ENCODE measurements at regions not wholly inside any gene's neighbourhood (a gene's known extent, or its start where the extent isn't known, plus 50 kb on each side); places are given as distances from the start of the nearest gene placed in this dataset.

DNA sequence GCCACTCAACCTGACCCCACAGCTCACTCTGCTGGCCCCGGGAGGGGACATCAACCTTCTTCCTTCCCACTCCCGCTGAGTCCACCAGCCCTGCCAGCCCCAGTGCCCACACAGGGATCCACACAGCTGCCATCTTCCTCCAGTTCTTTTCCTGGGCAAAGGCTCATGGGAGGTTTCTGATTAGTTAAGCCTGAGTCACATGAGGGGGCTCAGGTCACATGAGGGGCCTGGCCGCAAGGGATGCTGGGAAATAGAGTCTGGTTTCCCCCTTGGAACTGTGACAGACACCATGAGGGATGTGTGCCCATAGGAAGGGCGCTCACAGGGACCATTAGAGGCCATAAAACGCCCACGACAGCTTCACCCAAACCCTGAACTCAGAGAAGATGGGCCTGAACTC, 228.7 kb upstream of the SFSWAP start:
- CTCF ChIA-PET, result no interaction called here
- POLR2A ChIA-PET, result no interaction called here
- DNase-seq (ENCODE audit: extremely low spot score), result no peak
- TF ChIP-seq NFRKB (IDR thresholded peaks at IDR 0.05), result no peak
- TF ChIP-seq SUZ12 (IDR thresholded peaks at IDR 0.05), result no peak
- no peak for TF ChIP-seq FOXA1 (IDR thresholded peaks at IDR 0.05)
- no peak for TF ChIP-seq TARDBP (IDR thresholded peaks at IDR 0.05)
- TF ChIP-seq PKNOX1 (IDR thresholded peaks at IDR 0.05), result no peak
- TF ChIP-seq BHLHE40 (IDR thresholded peaks at IDR 0.05; ENCODE audit: borderline replicate concordance), result no peak
- no peak for TF ChIP-seq ZNF384 (IDR thresholded peaks at IDR 0.05)
- no peak for TF ChIP-seq HDGF (IDR thresholded peaks at IDR 0.05; ENCODE audit: borderline replicate concordance)
- TF ChIP-seq FOXK2 (IDR thresholded peaks at IDR 0.05), result no peak

GRCh38 chr12:131482686-131483085, 228.2 kb upstream of the SFSWAP start:
- no peak for DNase-seq (ENCODE audit: extremely low spot score)
- TF ChIP-seq ARNT (IDR thresholded peaks at IDR 0.05) (no peak), FOXM1 (IDR thresholded peaks at IDR 0.05; ENCODE audit: borderline replicate concordance) (no peak), NFRKB (IDR thresholded peaks at IDR 0.05) (no peak), SUZ12 (IDR thresholded peaks at IDR 0.05) (no peak), L3MBTL2 (conservative IDR thresholded peaks at IDR 0.05) (no peak), ELF4 (IDR thresholded peaks at IDR 0.05) (no peak), HDGF (IDR thresholded peaks at IDR 0.05; ENCODE audit: borderline replicate concordance) (no peak), BHLHE40 (IDR thresholded peaks at IDR 0.05; ENCODE audit: borderline replicate concordance) (no peak), FOXA1 (IDR thresholded peaks at IDR 0.05) (no peak)
- CTCF ChIA-PET, result no interaction called here
- POLR2A ChIA-PET, result no interaction called here

DNA sequence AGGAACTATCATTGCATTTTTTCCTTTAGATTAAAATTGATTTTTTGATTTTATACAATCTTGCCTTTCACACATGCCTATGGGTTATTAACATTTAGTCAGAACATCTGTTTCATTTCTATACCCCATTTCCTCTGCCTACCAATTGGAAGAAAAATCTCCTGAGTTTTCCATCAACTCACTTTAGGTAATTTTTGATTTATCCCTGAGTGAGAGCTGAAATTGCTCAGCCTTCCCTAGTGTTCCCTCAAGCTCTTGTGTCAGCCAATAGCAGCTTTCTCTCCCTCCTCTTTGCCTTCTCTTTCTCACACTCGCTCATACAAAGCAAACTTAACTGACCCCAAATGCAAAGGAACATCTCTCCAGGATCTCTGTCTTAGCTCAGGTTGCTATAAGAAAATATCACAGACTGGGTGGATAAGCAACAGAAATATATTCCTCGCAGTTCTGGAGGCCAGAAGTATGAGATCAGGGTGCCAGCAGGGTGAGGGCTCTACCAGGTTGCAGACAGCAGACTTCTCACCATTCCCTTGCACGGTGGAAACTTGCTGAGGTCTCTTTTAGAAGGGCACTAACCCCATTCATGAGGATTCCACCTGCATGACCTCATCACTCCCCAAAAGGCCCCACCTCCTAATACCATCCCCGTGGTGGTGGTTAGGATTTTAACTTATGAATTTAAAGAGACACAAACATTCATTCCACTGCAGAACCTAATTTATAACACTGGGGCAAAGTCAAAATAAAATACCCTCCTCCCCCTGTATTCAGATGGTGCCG, 224.2 kb upstream of the SFSWAP start:
- TF ChIP-seq FOXK2 (IDR thresholded peaks at IDR 0.05) (no peak), ARNT (IDR thresholded peaks at IDR 0.05) (no peak), BHLHE40 (IDR thresholded peaks at IDR 0.05; ENCODE audit: borderline replicate concordance) (no peak), PKNOX1 (IDR thresholded peaks at IDR 0.05) (no peak), FOXA1 (IDR thresholded peaks at IDR 0.05) (no peak), NFRKB (IDR thresholded peaks at IDR 0.05) (no peak), CTBP1 (IDR thresholded peaks at IDR 0.05; ENCODE audit: borderline replicate concordance) (no peak), SUZ12 (IDR thresholded peaks at IDR 0.05) (no peak), TARDBP (IDR thresholded peaks at IDR 0.05) (no peak), FOXM1 (IDR thresholded peaks at IDR 0.05; ENCODE audit: borderline replicate concordance) (no peak), SP1 (IDR thresholded peaks at IDR 0.05) (no peak), ELF4 (IDR thresholded peaks at IDR 0.05) (no peak), ZNF384 (IDR thresholded peaks at IDR 0.05) (no peak), L3MBTL2 (conservative IDR thresholded peaks at IDR 0.05) (no peak), HDGF (IDR thresholded peaks at IDR 0.05; ENCODE audit: borderline replicate concordance) (no peak)
- no peak for DNase-seq (ENCODE audit: extremely low spot score)
- POLR2A ChIA-PET, result no interaction called here
- CTCF ChIA-PET, result no interaction called here

GRCh38 chr12:131487388-131488124, 223.3 kb upstream of the SFSWAP start:
- ChIA-PET POLR2A (no interaction called here), CTCF (interaction anchor here (0.7 kb wide), 1 partner anchor 260 kb away, joined by 4 read pairs; no protein-coding TSS in a partner anchor)
- TF ChIP-seq FOXK2 (IDR thresholded peaks at IDR 0.05), result no peak
- no peak for DNase-seq (ENCODE audit: extremely low spot score)

DNA sequence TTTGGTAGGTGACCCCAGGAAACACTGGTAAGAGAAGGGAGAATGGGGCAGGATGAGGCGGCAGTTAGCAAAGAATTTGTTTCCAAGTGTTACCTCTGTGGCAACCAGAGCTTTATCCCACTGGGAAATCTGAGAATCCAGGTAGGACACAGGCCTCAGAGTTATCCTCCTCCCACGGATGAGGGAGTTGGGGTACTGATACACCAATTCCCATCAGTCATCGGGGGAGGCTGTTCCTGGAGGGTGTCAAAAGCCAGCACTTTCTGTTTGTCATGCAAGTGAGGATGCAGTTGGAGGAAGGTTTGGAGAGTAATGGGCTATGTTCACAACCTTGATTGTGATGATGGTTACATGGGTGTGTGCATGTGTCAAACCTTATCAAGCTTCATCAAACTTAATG, 221.2 kb upstream of the SFSWAP start:
- no peak for TF ChIP-seq HDGF (IDR thresholded peaks at IDR 0.05; ENCODE audit: borderline replicate concordance)
- TF ChIP-seq ZNF384 (IDR thresholded peaks at IDR 0.05), result no peak
- TF ChIP-seq L3MBTL2 (conservative IDR thresholded peaks at IDR 0.05), result no peak
- TF ChIP-seq SUZ12 (IDR thresholded peaks at IDR 0.05), result no peak
- TF ChIP-seq ARNT (IDR thresholded peaks at IDR 0.05), result no peak
- TF ChIP-seq PKNOX1 (IDR thresholded peaks at IDR 0.05), result no peak
- POLR2A ChIA-PET, result no interaction called here
- CTCF ChIA-PET, result no interaction called here
- no peak for DNase-seq (ENCODE audit: extremely low spot score)

DNA sequence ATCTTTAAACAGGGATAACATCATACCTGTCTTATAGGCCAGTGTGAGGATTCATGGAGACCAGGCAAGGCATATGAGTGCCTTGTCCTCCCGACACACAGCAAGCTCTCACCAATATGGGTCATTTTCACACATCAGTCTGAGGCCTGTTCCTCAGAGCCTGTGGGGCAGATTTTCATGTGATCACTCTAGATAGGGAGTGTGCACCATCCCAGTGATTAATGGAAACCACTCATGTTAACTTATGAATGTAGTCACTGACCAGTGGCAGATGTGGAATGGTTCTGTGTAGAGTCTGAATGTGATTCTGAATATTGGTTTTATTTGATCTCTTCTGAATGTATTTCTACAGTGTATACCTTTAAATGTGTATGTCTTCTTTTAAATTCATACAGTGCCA, 219.7 kb upstream of the SFSWAP start:
- POLR2A ChIA-PET, result no interaction called here
- CTCF ChIA-PET, result no interaction called here
- TF ChIP-seq SUZ12 (IDR thresholded peaks at IDR 0.05) (no peak), ELF4 (IDR thresholded peaks at IDR 0.05) (no peak), PKNOX1 (IDR thresholded peaks at IDR 0.05) (no peak), HDGF (IDR thresholded peaks at IDR 0.05; ENCODE audit: borderline replicate concordance) (no peak), ZNF384 (IDR thresholded peaks at IDR 0.05) (no peak), CTBP1 (IDR thresholded peaks at IDR 0.05; ENCODE audit: borderline replicate concordance) (no peak), LEF1 (IDR thresholded peaks at IDR 0.05; ENCODE audit: borderline replicate concordance) (no peak), FOXA1 (IDR thresholded peaks at IDR 0.05) (no peak), BHLHE40 (IDR thresholded peaks at IDR 0.05; ENCODE audit: borderline replicate concordance) (no peak), FOXM1 (IDR thresholded peaks at IDR 0.05; ENCODE audit: borderline replicate concordance) (no peak), TARDBP (IDR thresholded peaks at IDR 0.05) (no peak), FOXK2 (IDR thresholded peaks at IDR 0.05) (no peak), ARNT (IDR thresholded peaks at IDR 0.05) (no peak), L3MBTL2 (conservative IDR thresholded peaks at IDR 0.05) (no peak), NFRKB (IDR thresholded peaks at IDR 0.05) (no peak), SP1 (IDR thresholded peaks at IDR 0.05) (no peak)
- DNase-seq (ENCODE audit: extremely low spot score), result no peak
